ENCODE measurements at regions not wholly inside any gene's neighbourhood (a gene's known extent, or its start where the extent isn't known, plus 50 kb on each side); places are given as distances from the start of the nearest gene placed in this dataset.

GRCh38 chr19:28502879-28503734 lies 709.8 kb downstream of the UQCRFS1 start:
- no peak for TF ChIP-seq CTCF (IDR thresholded peaks at IDR 0.05; ENCODE audit: insufficient read depth, low read length)
- TF ChIP-seq POLR2AphosphoS5 (IDR thresholded peaks at IDR 0.05; ENCODE audit: low read depth) = no peak
- no peak for TF ChIP-seq GABPA (IDR thresholded peaks at IDR 0.05; ENCODE audit: low read depth)
- TF ChIP-seq REST (IDR thresholded peaks at IDR 0.05; ENCODE audit: insufficient replicate concordance, low read depth) = no peak
